ENCODE measurements at regions not wholly inside any gene's neighbourhood (a gene's known extent, or its start where the extent isn't known, plus 50 kb on each side); places are given as distances from the start of the nearest gene placed in this dataset.

DNA sequence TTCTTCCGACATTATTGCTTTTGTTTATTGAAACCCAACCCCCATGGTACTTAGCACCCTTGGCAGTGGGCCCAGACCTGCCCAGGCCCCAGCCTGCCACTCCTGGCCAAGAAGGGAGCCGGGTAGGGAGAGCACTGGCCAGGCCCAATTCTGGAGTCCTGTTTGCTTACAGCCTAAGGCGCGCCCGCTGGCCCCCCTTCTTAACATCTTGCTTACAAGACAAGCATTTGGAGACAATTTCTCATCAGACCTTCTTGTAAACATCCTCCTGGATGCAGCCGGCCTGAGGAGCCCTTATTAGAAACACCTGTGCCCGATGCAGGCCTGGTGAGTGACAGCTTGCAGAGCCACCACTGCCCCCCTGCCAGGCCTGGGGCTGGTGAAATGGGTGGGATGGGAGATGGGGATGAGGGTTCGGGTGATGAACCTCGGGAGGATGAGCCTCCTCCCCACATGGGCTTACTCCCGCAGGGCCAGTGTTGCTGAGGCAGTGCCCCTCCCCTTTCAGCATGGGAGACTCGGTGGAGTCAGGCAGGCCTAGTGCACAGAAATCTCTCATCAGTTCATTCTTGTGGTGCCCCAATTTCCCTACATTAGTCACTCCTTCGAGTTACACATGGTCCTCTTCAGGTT, 217.5 kb downstream of the CYP26B1 start:
- CTCF ChIA-PET, result no interaction called here
- POLR2A ChIA-PET, result no interaction called here
- TF ChIP-seq, protein P1, sequence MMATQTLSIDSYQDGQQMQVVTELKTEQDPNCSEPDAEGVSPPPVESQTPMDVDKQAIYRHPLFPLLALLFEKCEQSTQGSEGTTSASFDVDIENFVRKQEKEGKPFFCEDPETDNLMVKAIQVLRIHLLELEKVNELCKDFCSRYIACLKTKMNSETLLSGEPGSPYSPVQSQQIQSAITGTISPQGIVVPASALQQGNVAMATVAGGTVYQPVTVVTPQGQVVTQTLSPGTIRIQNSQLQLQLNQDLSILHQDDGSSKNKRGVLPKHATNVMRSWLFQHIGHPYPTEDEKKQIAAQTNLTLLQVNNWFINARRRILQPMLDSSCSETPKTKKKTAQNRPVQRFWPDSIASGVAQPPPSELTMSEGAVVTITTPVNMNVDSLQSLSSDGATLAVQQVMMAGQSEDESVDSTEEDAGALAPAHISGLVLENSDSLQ (IDR thresholded peaks at IDR 0.05), result no peak
- TF ChIP-seq L3MBTL2 (conservative IDR thresholded peaks at IDR 0.05), result no peak
- TF ChIP-seq HDGF (IDR thresholded peaks at IDR 0.05; ENCODE audit: borderline replicate concordance), result no peak
- TF ChIP-seq ARNT (IDR thresholded peaks at IDR 0.05), result no peak
- TF ChIP-seq SP1 (IDR thresholded peaks at IDR 0.05), result no peak
- no peak for TF ChIP-seq LEF1 (IDR thresholded peaks at IDR 0.05; ENCODE audit: borderline replicate concordance)
- no peak for TF ChIP-seq BHLHE40 (IDR thresholded peaks at IDR 0.05; ENCODE audit: borderline replicate concordance)
- no peak for TF ChIP-seq CTBP1 (IDR thresholded peaks at IDR 0.05; ENCODE audit: borderline replicate concordance)
- TF ChIP-seq FOXK2 (IDR thresholded peaks at IDR 0.05), result no peak
- no peak for TF ChIP-seq FOXM1 (IDR thresholded peaks at IDR 0.05; ENCODE audit: borderline replicate concordance)
- TF ChIP-seq TARDBP (IDR thresholded peaks at IDR 0.05), result no peak
- no peak for TF ChIP-seq SUZ12 (IDR thresholded peaks at IDR 0.05)
- no peak for TF ChIP-seq FOXA1 (IDR thresholded peaks at IDR 0.05)
- TF ChIP-seq NFRKB (IDR thresholded peaks at IDR 0.05), result no peak
- peak; percentile 4 for DNase-seq (ENCODE audit: extremely low spot score)

DNA sequence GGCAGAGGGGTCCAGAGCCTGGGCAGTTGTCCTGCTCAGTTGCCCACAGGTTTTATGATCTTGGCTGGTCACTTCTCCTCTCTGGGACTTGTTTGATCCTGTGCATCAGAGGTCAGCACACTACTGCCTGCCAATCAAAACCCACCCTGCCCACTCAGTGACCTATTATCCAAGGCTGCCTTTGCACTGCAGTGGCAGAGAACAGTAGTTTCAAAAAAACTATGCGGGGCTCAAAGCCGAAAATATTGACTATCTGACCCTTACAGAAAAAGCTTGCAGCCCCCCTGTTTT, 218.2 kb downstream of the CYP26B1 start:
- ChIA-PET CTCF (no interaction called here), POLR2A (no interaction called here)
- DNase-seq (ENCODE audit: extremely low spot score), result no peak
- TF ChIP-seq ELF4 (IDR thresholded peaks at IDR 0.05), result no peak
- no peak for TF ChIP-seq SP1 (IDR thresholded peaks at IDR 0.05)
- no peak for TF ChIP-seq LEF1 (IDR thresholded peaks at IDR 0.05; ENCODE audit: borderline replicate concordance)
- TF ChIP-seq, protein P1 (IDR thresholded peaks at IDR 0.05), result no peak
- TF ChIP-seq TARDBP (IDR thresholded peaks at IDR 0.05), result no peak
- no peak for TF ChIP-seq BHLHE40 (IDR thresholded peaks at IDR 0.05; ENCODE audit: borderline replicate concordance)
- no peak for TF ChIP-seq FOXK2 (IDR thresholded peaks at IDR 0.05)
- TF ChIP-seq L3MBTL2 (conservative IDR thresholded peaks at IDR 0.05), result no peak

DNA sequence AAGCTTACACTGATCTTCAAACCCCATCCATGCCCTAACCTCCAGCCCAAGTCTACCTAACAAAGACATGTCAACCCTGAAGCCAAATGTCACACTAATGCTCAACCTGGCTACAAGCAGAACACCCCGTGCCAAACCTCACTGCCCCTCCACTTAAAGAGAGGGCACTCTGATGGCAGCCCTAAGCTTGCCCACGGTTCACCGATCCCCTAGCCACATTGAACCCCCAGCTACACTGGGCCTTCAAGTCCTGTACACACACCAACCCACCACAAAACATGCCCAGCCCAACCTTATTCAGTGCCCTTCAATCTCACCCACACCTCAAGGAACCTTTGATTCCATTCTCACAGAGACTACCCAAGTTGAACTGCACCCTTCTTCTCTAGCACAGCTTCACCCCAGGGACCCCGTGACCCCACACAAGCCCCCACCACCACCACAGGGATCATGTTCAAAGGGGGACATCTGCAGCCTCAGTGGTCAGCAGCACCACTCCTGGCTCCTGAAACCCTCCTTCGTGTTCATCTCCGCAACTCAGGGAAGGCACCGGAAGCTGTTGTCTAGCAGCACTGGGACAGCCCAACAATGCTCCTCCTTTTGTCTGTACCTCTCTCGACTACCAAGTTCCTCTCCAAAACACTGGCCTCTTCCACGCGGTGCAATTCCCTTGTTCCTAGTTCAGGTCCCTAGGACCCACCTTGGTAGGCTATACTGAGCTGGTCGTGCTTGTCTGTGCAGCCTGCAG, 218.8 kb downstream of the CYP26B1 start:
- TF ChIP-seq SUZ12 (IDR thresholded peaks at IDR 0.05), result no peak
- TF ChIP-seq FOXK2 (IDR thresholded peaks at IDR 0.05), result no peak
- TF ChIP-seq BHLHE40 (IDR thresholded peaks at IDR 0.05; ENCODE audit: borderline replicate concordance), result no peak
- no peak for TF ChIP-seq FOXM1 (IDR thresholded peaks at IDR 0.05; ENCODE audit: borderline replicate concordance)
- TF ChIP-seq TARDBP (IDR thresholded peaks at IDR 0.05), result no peak
- TF ChIP-seq FOXA1 (IDR thresholded peaks at IDR 0.05), result no peak
- TF ChIP-seq LEF1 (IDR thresholded peaks at IDR 0.05; ENCODE audit: borderline replicate concordance), result no peak
- TF ChIP-seq, protein P1 (IDR thresholded peaks at IDR 0.05), result no peak
- TF ChIP-seq SP1 (IDR thresholded peaks at IDR 0.05), result no peak
- no peak for TF ChIP-seq NFRKB (IDR thresholded peaks at IDR 0.05)
- no peak for TF ChIP-seq CTBP1 (IDR thresholded peaks at IDR 0.05; ENCODE audit: borderline replicate concordance)
- TF ChIP-seq ZNF384 (IDR thresholded peaks at IDR 0.05), result no peak
- ChIA-PET POLR2A (no interaction called here), CTCF (no interaction called here)
- peak; percentile 2 for DNase-seq (ENCODE audit: extremely low spot score)

DNA sequence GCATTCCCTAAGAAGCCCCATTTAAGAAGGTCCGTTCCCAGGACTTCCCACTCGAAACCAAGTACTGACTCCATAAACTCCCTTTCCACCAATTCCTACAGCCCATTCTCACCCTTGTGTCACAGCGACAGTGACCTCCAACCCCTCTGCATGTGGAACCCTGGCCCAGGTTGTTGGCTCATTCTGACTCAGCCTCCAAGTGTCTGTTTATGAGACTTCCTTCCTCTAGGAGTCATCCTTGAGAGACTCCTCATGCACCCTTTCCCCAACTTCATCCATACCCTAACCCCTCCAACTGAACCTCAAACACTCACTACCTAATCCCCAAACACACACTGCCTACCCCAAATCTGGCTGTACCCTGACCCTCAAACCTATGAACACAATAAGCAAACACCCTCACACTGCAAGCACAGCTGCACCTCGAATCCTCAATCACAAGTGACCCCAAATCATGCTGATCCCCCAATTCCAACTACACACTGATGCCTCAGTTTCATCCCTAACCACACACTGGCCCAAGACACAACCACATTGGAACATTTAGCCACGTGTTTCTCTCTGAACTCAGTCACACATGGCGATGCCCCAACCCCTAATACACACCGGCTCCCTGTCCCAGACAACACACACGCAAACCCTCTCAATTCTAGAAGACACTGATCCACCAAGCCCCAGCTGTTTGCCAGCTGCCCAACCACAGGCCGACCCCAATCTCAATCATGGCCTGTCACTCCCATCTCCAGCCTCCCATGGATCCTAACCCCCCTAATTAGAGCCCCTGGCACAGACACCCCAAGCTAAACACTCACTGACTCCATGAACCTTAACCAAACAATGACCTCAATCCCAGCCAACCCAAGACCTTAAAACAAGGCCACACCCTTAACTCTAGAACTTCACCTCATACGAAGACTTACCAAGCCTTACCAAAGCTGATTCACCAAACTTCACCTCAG, 219.6 kb downstream of the CYP26B1 start:
- ChIA-PET POLR2A (no interaction called here), CTCF (no interaction called here)
- peak; percentile 3 for DNase-seq (ENCODE audit: extremely low spot score)
- TF ChIP-seq ARNT (IDR thresholded peaks at IDR 0.05) (no peak), BHLHE40 (IDR thresholded peaks at IDR 0.05; ENCODE audit: borderline replicate concordance) (no peak), FOXM1 (IDR thresholded peaks at IDR 0.05; ENCODE audit: borderline replicate concordance) (no peak), TARDBP (IDR thresholded peaks at IDR 0.05) (no peak), SP1 (IDR thresholded peaks at IDR 0.05) (no peak), L3MBTL2 (conservative IDR thresholded peaks at IDR 0.05) (no peak), CTBP1 (IDR thresholded peaks at IDR 0.05; ENCODE audit: borderline replicate concordance) (no peak), LEF1 (IDR thresholded peaks at IDR 0.05; ENCODE audit: borderline replicate concordance) (no peak), FOXA1 (IDR thresholded peaks at IDR 0.05) (no peak), ELF4 (IDR thresholded peaks at IDR 0.05) (no peak)
- TF ChIP-seq, protein P1 (IDR thresholded peaks at IDR 0.05), result no peak

All from HEK293T (cell line).